ENCODE measurements at regions not wholly inside any gene's neighbourhood (a gene's known extent, or its start where the extent isn't known, plus 50 kb on each side); places are given as distances from the start of the nearest gene placed in this dataset.

- TF ChIP-seq POLR2AphosphoS5 (IDR thresholded peaks at IDR 0.05; ENCODE audit: low read depth, low read length): no peak
- TF ChIP-seq TAF1 (IDR thresholded peaks at IDR 0.05; ENCODE audit: borderline replicate concordance, insufficient read depth, low read length): no peak
These were observed 573.6 kb upstream of the EPHA7 start for GRCh38 chr6:93992976-93993375.

Data from PFSK-1 (cell line).